ENCODE measurements at regions not wholly inside any gene's neighbourhood (a gene's known extent, or its start where the extent isn't known, plus 50 kb on each side); places are given as distances from the start of the nearest gene placed in this dataset.

- Histone ChIP-seq H3K36me3 (ENCODE audit: control insufficient read depth, insufficient read depth, low read length) (no peaks in the 10 kb centered on the region), H3K9me3 (ENCODE audit: control insufficient read depth, insufficient read depth, low read depth, low read length) (no peaks in the 10 kb centered on the region), H3K4me1 (ENCODE audit: control insufficient read depth, insufficient read depth, low read length) (no peaks in the 10 kb centered on the region), H3K4me3 (ENCODE audit: low read depth in 2 of 2, low read length in 2 of 2) (no peak overlapping the region), H3K27me3 (ENCODE audit: control insufficient read depth, insufficient read depth, low read length) (no peaks in the 10 kb centered on the region), H3K27ac (ENCODE audit: low read length) (no peak overlapping the region)
- no TSS peak for BruUV-seq (replicated peaks)
- ChIA-PET CTCF (no interaction called here), POLR2A (no interaction called here)
- no peak for DNase-seq (ENCODE audit: low read depth, low spot score)
- TF ChIP-seq SIN3A (IDR thresholded peaks at IDR 0.05; ENCODE audit: borderline replicate concordance, insufficient read depth, low read depth, low read length): no peak
- TF ChIP-seq CTCF (IDR thresholded peaks at IDR 0.05): no peak
- TF ChIP-seq TCF7L2 (IDR thresholded peaks at IDR 0.05; ENCODE audit: low read depth, low read length): no peak
- no peak for TF ChIP-seq POLR2AphosphoS5 (IDR thresholded peaks at IDR 0.05; ENCODE audit: low read depth, low read length)
- TF ChIP-seq REST (IDR thresholded peaks at IDR 0.05; ENCODE audit: insufficient read depth in 1 of 2, low read depth in 2 of 2, low read length in 1 of 2): no peak
- ATAC-seq: no peak
- in situ Hi-C loops (cut with HindIII; ENCODE audit: low pct_unique_long_range_greater_than_20kb, low sequenced_read_pairs): no loop called here
- intact Hi-C loops (cut with micrococcal nuclease; ENCODE audit: unreplicated experiment): no loop called here
Observed at GRCh38 chr21:31524140-31524539, 135.4 kb upstream of the SOD1 start.

GRCh38 chr21:31521515-31521914 lies 138.0 kb upstream of the SOD1 start:
- no peak overlapping the region for H3K27ac ChIP-seq (ENCODE audit: low read length)
- H3K4me1 ChIP-seq (ENCODE audit: control insufficient read depth, insufficient read depth, low read length): no peaks in the 10 kb centered on the region
- no peaks in the 10 kb centered on the region for H3K9me3 ChIP-seq (ENCODE audit: control insufficient read depth, insufficient read depth, low read depth, low read length)
- DNase-seq (ENCODE audit: low read depth, low spot score) (no peak), ATAC-seq (no peak)
- intact Hi-C loops (cut with micrococcal nuclease; ENCODE audit: unreplicated experiment) (no loop called here), in situ Hi-C loops (cut with HindIII; ENCODE audit: low pct_unique_long_range_greater_than_20kb, low sequenced_read_pairs) (no loop called here)
- no peak for TF ChIP-seq SIN3A (IDR thresholded peaks at IDR 0.05; ENCODE audit: borderline replicate concordance, insufficient read depth, low read depth, low read length)
- TF ChIP-seq REST (IDR thresholded peaks at IDR 0.05; ENCODE audit: insufficient read depth in 1 of 2, low read depth in 2 of 2, low read length in 1 of 2): no peak
- TF ChIP-seq TCF7L2 (IDR thresholded peaks at IDR 0.05; ENCODE audit: low read depth, low read length): no peak
- TF ChIP-seq CTCF (IDR thresholded peaks at IDR 0.05): no peak
- TF ChIP-seq POLR2AphosphoS5 (IDR thresholded peaks at IDR 0.05; ENCODE audit: low read depth, low read length): no peak
- no TSS peak for BruUV-seq (replicated peaks)
- CTCF ChIA-PET: interaction anchor here (0.6 kb wide), 2 partner anchors 60 to 77 kb away, joined by 3 to 8 read pairs; no protein-coding TSS in a partner anchor
- H3K27me3 ChIP-seq (ENCODE audit: control insufficient read depth, insufficient read depth, low read length): no peaks in the 10 kb centered on the region
- POLR2A ChIA-PET: no interaction called here
- no peak overlapping the region for H3K4me3 ChIP-seq (ENCODE audit: low read depth in 2 of 2, low read length in 2 of 2)
- H3K36me3 ChIP-seq (ENCODE audit: control insufficient read depth, insufficient read depth, low read length): no peaks in the 10 kb centered on the region
